ENCODE measurements at regions not wholly inside any gene's neighbourhood (a gene's known extent, or its start where the extent isn't known, plus 50 kb on each side); places are given as distances from the start of the nearest gene placed in this dataset.

DNA sequence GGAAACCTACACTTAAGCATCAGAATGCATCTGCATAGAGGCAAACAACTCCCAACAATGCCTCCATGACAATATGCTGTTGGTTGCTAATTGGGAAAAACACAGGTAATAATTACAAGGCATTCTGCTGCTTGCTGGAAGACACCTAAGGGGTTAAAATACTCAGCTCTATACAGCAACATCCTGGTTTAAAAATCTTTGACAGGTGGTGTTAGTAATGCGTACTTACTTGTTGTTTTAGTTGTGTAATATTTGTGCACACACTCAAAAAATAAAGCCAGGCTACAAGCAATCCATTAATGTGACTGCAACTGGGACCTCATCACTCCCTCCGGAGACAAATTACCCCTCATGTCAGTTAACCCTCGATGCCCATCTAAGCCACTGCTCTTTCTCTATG is 126.3 kb upstream of the ELL2 start:
- TF ChIP-seq POLR2A (IDR thresholded peaks at IDR 0.05) = no peak
- TF ChIP-seq, protein P1, sequence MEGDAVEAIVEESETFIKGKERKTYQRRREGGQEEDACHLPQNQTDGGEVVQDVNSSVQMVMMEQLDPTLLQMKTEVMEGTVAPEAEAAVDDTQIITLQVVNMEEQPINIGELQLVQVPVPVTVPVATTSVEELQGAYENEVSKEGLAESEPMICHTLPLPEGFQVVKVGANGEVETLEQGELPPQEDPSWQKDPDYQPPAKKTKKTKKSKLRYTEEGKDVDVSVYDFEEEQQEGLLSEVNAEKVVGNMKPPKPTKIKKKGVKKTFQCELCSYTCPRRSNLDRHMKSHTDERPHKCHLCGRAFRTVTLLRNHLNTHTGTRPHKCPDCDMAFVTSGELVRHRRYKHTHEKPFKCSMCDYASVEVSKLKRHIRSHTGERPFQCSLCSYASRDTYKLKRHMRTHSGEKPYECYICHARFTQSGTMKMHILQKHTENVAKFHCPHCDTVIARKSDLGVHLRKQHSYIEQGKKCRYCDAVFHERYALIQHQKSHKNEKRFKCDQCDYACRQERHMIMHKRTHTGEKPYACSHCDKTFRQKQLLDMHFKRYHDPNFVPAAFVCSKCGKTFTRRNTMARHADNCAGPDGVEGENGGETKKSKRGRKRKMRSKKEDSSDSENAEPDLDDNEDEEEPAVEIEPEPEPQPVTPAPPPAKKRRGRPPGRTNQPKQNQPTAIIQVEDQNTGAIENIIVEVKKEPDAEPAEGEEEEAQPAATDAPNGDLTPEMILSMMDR (IDR thresholded peaks at IDR 0.05) = no peak
